ENCODE measurements at regions not wholly inside any gene's neighbourhood (a gene's known extent, or its start where the extent isn't known, plus 50 kb on each side); places are given as distances from the start of the nearest gene placed in this dataset.

- TF ChIP-seq CTCF (IDR thresholded peaks at IDR 0.05) (no peak), POLR2A (IDR thresholded peaks at IDR 0.05) (no peak), EP300 (IDR thresholded peaks at IDR 0.05) (no peak), POLR2AphosphoS5 (IDR thresholded peaks at IDR 0.05) (no peak)
Measured at GRCh38 chr22:11616811-11617210, 3911.2 kb upstream of the OR11H1 start.

All from suprapubic skin (tissue), 4 donors.